Kidney (tissue), 13 donors: ENCODE measurements at regions not wholly inside any gene's neighbourhood (a gene's known extent, or its start where the extent isn't known, plus 50 kb on each side); places are given as distances from the start of the nearest gene placed in this dataset.

Experiments
- DNase-seq, 5 donors: peaks; one replicate each; pipeline ENCODE4 v3.0.0-alpha.2; 2013 to 2020
- FAIRE-seq: peaks from 2 replicates; lab custom pipeline; 2012; peaks lifted over from hg19 to GRCh38; lab: Jason Lieb, UNC
- H3K27ac ChIP-seq, 2 donors: one replicate each; pipeline ENCODE4 v1.7.0; 2013; ENCODE audit warnings: low read depth in 2 of 2, low read length in 2 of 2, inconsistent platforms in 1 of 2
- H3K27me3 ChIP-seq: one replicate; pipeline ENCODE4 v1.7.1; 2013; ENCODE audit warnings: low read length, inconsistent platforms; ENCODE audit not compliant: control insufficient read depth, insufficient read depth
- H3K36me3 ChIP-seq, 3 donors: one replicate each; pipeline versions ENCODE4 v1.7.0 to v1.7.1; 2013; ENCODE audit warnings: low read length in 3 of 3, control low read depth in 1 of 3, inconsistent platforms in 1 of 3; ENCODE audit not compliant: insufficient read depth in 3 of 3, control insufficient read depth in 2 of 3
- H3K4me1 ChIP-seq, 3 donors: one replicate each; pipeline versions ENCODE4 v1.7.0 to v1.7.1; 2013; ENCODE audit warnings: low read length in 3 of 3, inconsistent platforms in 1 of 3, low read depth in 1 of 3; ENCODE audit not compliant: control insufficient read depth in 2 of 3, insufficient read depth in 2 of 3
- H3K4me3 ChIP-seq, 3 donors: one replicate each; pipeline versions ENCODE4 v1.7.0 to v1.8.1; 2013; ENCODE audit warnings: low read length in 3 of 3, control low read depth in 1 of 3, inconsistent platforms in 1 of 3
- H3K9ac ChIP-seq, 3 donors: one replicate each; pipeline versions ENCODE4 v1.7.0 to v1.7.1; 2013; ENCODE audit warnings: low read length in 3 of 3, control low read depth in 1 of 3, inconsistent platforms in 1 of 3
- H3K9me3 ChIP-seq, 3 donors: one replicate each; pipeline versions ENCODE4 v1.7.0 to v1.7.1; 2013; ENCODE audit warnings: low read length in 3 of 3, control low read depth in 1 of 3, inconsistent platforms in 1 of 3; ENCODE audit not compliant: control insufficient read depth in 2 of 3, insufficient read depth in 1 of 3
- CTCF ChIP-seq: IDR thresholded peaks from 3 replicates; pipeline ENCODE4 v1.5.1; 2012; ENCODE audit warnings: mild to moderate bottlenecking, moderate library complexity, borderline replicate concordance; ENCODE audit not compliant: insufficient read depth; ENCODE audit errors: extremely low read depth
- intact Hi-C: fragments of 100-400 bp; cut with DNase I; formaldehyde crosslinking; loops from one replicate; pipeline ENCODE4 v1.11.1; 2022
- donor health status: control.
- donor health status: control.
- donor health status: control.
- donor health status: control.
- donor health status: control.
- donor health status: DM: yes; HTN: yes; CAD: no.
- donor health status: Normal renal cell carcinoma (clear cell type).

- Histone ChIP-seq H3K9me3 (no peaks in the 10 kb centered on the region), H3K27me3 (no peaks in the 10 kb centered on the region), H3K36me3 (no peaks in the 10 kb centered on the region), H3K4me3 (no peak overlapping the region), H3K9ac (no peak overlapping the region), H3K4me1 (no peaks in the 10 kb centered on the region), H3K27ac (no peak overlapping the region)
- FAIRE-seq (no peak), DNase-seq (no peak)
- no peak for TF ChIP-seq CTCF
- intact Hi-C loops = no loop called here
Observed at GRCh38 chr9:75623462-75623861, 267.0 kb upstream of the PCSK5 start.

GRCh38 chr9:75624998-75625397 is 265.5 kb upstream of the PCSK5 start:
- intact Hi-C loops = no loop called here
- DNase-seq = no peak
- no peak for FAIRE-seq
- Histone ChIP-seq H3K9me3 (no peaks in the 10 kb centered on the region), H3K9ac (no peak overlapping the region), H3K27me3 (no peaks in the 10 kb centered on the region), H3K27ac (no peak overlapping the region), H3K36me3 (no peaks in the 10 kb centered on the region), H3K4me3 (no peak overlapping the region), H3K4me1 (no peaks in the 10 kb centered on the region)
- TF ChIP-seq CTCF = no peak

- Histone ChIP-seq H3K4me3 (no peak overlapping the region), H3K36me3 (no peaks in the 10 kb centered on the region), H3K9me3 (no peaks in the 10 kb centered on the region), H3K27ac (no peak overlapping the region), H3K27me3 (no peaks in the 10 kb centered on the region), H3K4me1 (no peaks in the 10 kb centered on the region), H3K9ac (no peak overlapping the region)
- intact Hi-C loops = no loop called here
- DNase-seq = no peak
- TF ChIP-seq CTCF = no peak
- FAIRE-seq = no peak
Observed at GRCh38 chr9:75626860-75627259, 263.6 kb upstream of the PCSK5 start.

- no peak for FAIRE-seq
- DNase-seq = no peak
- Histone ChIP-seq H3K9ac (no peak overlapping the region), H3K4me3 (no peak overlapping the region), H3K4me1 (no peaks in the 10 kb centered on the region), H3K9me3 (no peaks in the 10 kb centered on the region), H3K27ac (no peak overlapping the region), H3K27me3 (no peaks in the 10 kb centered on the region), H3K36me3 (no peaks in the 10 kb centered on the region)
- intact Hi-C loops = no loop called here
- no peak for TF ChIP-seq CTCF
Observed at GRCh38 chr9:75628952-75629351, 261.5 kb upstream of the PCSK5 start.
